ENCODE measurements at regions not wholly inside any gene's neighbourhood (a gene's known extent, or its start where the extent isn't known, plus 50 kb on each side); places are given as distances from the start of the nearest gene placed in this dataset.

DNA sequence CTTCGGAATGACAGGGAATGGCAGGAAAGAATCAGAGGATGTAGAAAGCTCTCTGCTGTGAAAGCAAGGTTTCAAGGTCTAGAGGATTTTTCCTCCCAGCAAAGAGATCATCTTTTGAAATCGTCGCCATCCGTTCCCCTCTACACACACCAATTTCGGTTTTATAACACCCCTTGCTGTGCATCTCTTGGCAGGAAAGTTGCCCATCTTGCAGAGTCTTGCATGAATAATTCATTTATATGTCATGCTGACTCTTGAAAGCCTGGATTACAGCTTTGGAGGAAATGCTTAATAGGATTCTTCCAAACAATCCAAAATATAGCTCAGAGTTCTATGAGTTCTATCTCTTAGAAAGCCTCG lies 262.7 kb downstream of the CHL1 start:
- no peaks in the 10 kb centered on the region for H3K36me3 ChIP-seq (ENCODE audit: low read depth)
- no peaks in the 10 kb centered on the region for H3K27me3 ChIP-seq (ENCODE audit: insufficient read depth, poor library complexity, severe bottlenecking)
- ATAC-seq (ENCODE audit: low read depth) (no peak), DNase-seq (ENCODE audit: low spot score) (no peak)
- TF ChIP-seq CTCF (IDR thresholded peaks at IDR 0.05; ENCODE audit: poor library complexity, severe bottlenecking) = no peak
- no peaks in the 10 kb centered on the region for H3K9me3 ChIP-seq (ENCODE audit: severe bottlenecking)
- no peak overlapping the region for H3K4me3 ChIP-seq (ENCODE audit: severe bottlenecking)
- no peak overlapping the region for H3K27ac ChIP-seq (ENCODE audit: poor library complexity, severe bottlenecking)
- no peaks in the 10 kb centered on the region for H3K4me1 ChIP-seq (ENCODE audit: insufficient read depth, poor library complexity, severe bottlenecking)

- no peak for ATAC-seq (ENCODE audit: low read depth)
Observed at GRCh38 chr3:461006-461405, 264.4 kb downstream of the CHL1 start.

DNA sequence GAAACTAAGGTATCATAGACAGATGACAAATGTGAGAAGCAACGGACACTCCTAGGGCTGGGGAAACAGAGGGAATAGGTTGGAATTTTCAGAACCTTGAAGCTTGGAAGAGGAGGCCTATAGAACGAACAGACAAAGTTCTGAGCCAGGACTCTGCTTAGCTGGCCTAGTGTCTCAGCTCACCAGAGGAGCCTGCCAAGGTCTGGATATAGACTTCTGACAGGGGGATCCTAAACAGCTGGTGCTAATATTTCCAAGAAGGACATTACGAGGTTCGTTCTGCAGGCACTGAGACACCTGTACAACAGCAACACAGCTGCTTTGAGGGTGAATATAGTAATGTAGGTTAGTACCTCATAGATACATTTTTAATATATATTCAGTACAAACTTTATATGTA lies 266.3 kb downstream of the CHL1 start:
- DNase-seq (ENCODE audit: low spot score) (no peak), ATAC-seq (ENCODE audit: low read depth) (no peak)
- Histone ChIP-seq H3K27ac (ENCODE audit: poor library complexity, severe bottlenecking) (no peak overlapping the region), H3K4me1 (ENCODE audit: insufficient read depth, poor library complexity, severe bottlenecking) (no peaks in the 10 kb centered on the region), H3K4me3 (ENCODE audit: severe bottlenecking) (no peak overlapping the region), H3K36me3 (ENCODE audit: low read depth) (no peaks in the 10 kb centered on the region), H3K27me3 (ENCODE audit: insufficient read depth, poor library complexity, severe bottlenecking) (no peaks in the 10 kb centered on the region), H3K9me3 (ENCODE audit: severe bottlenecking) (no peaks in the 10 kb centered on the region)
- no peak for TF ChIP-seq CTCF (IDR thresholded peaks at IDR 0.05; ENCODE audit: poor library complexity, severe bottlenecking)

More at GRCh38 chr3:461006-461405, 264.4 kb downstream of the CHL1 start:
- DNase-seq (ENCODE audit: low spot score) = no peak
- H3K4me3 ChIP-seq (ENCODE audit: severe bottlenecking) = no peak overlapping the region
- no peak for TF ChIP-seq CTCF (IDR thresholded peaks at IDR 0.05; ENCODE audit: poor library complexity, severe bottlenecking)
- no peaks in the 10 kb centered on the region for H3K9me3 ChIP-seq (ENCODE audit: severe bottlenecking)
- no peaks in the 10 kb centered on the region for H3K36me3 ChIP-seq (ENCODE audit: low read depth)
- H3K4me1 ChIP-seq (ENCODE audit: insufficient read depth, poor library complexity, severe bottlenecking) = no peaks in the 10 kb centered on the region
- no peak overlapping the region for H3K27ac ChIP-seq (ENCODE audit: poor library complexity, severe bottlenecking)
- H3K27me3 ChIP-seq (ENCODE audit: insufficient read depth, poor library complexity, severe bottlenecking) = no peaks in the 10 kb centered on the region

DNA sequence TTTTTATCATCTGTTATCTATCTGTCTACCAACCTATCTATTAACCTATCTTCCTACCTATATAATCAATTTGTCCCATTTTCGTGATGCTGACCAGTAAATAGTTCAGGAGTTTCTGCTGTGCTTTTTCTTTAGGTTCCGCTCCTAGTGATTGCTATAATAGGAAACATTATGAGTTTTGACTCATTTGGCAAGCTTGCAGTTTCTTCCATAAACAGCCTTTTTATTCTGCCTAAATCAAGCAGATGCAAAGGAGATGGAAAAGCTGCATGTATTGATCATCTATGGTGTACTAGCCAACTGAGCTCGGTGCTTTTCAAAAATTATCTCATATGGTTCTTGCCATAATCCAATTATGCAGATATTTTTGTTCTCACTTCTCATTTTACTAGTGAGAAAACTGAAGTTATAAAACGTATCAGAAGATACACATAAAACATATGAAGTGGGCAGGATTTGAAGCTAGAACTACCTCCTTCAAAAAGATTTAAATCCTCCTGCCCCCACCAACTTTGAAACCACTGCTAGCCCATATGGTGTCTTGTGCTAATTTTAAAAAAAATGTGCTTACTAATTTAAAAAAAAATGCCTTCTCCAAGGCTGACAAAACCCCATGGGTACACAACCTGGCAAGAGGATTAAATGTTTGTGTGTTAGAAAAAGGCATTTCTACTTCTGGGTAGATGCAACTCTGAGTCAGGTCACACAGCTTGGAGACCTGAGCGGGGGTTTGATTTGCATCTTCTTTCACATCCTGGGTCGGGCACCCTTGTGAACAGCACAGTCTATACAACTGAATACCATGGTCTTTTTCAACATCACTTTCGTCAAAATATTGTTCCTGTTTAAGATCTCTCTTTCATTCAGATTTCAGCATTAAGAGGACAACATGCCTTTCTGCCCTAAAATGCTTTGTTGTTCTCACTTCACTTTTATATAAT lies 267.0 kb downstream of the CHL1 start:
- no peaks in the 10 kb centered on the region for H3K36me3 ChIP-seq (ENCODE audit: low read depth)
- H3K4me1 ChIP-seq (ENCODE audit: insufficient read depth, poor library complexity, severe bottlenecking) = no peaks in the 10 kb centered on the region
- no peak overlapping the region for H3K4me3 ChIP-seq (ENCODE audit: severe bottlenecking)
- ATAC-seq (ENCODE audit: low read depth) (no peak), DNase-seq (ENCODE audit: low spot score) (no peak)
- TF ChIP-seq CTCF (IDR thresholded peaks at IDR 0.05; ENCODE audit: poor library complexity, severe bottlenecking) = no peak
- no peaks in the 10 kb centered on the region for H3K27me3 ChIP-seq (ENCODE audit: insufficient read depth, poor library complexity, severe bottlenecking)
- no peak overlapping the region for H3K27ac ChIP-seq (ENCODE audit: poor library complexity, severe bottlenecking)
- no peaks in the 10 kb centered on the region for H3K9me3 ChIP-seq (ENCODE audit: severe bottlenecking)

DNA sequence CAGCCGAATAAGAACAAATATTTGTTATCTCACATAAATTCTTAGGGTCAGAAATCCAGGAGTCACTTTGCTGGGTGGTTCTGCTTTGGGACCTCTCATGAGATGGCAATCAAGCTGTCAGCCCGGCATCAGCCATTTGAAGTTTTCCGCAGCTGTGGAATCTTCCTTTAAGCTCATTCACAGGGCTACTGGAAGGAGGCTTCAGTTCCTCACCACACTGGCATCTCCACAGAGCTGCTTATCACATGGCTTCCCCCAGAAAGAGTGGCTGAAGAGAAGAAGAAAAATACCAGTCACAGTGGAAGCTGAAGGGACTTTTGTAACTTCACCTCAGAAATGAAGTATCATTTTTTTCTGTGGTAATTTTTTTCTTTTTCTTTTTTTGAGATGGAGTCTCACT lies 267.7 kb downstream of the CHL1 start:
- ATAC-seq (ENCODE audit: low read depth) (no peak), DNase-seq (ENCODE audit: low spot score) (no peak)
- Histone ChIP-seq H3K36me3 (ENCODE audit: low read depth) (no peaks in the 10 kb centered on the region), H3K27me3 (ENCODE audit: insufficient read depth, poor library complexity, severe bottlenecking) (no peaks in the 10 kb centered on the region), H3K9me3 (ENCODE audit: severe bottlenecking) (no peaks in the 10 kb centered on the region), H3K4me1 (ENCODE audit: insufficient read depth, poor library complexity, severe bottlenecking) (no peaks in the 10 kb centered on the region), H3K27ac (ENCODE audit: poor library complexity, severe bottlenecking) (no peak overlapping the region), H3K4me3 (ENCODE audit: severe bottlenecking) (no peak overlapping the region)
- TF ChIP-seq CTCF (IDR thresholded peaks at IDR 0.05; ENCODE audit: poor library complexity, severe bottlenecking) = no peak

All from RWPE2 (cell line).